Pancreas (tissue), 10 donors: ENCODE measurements at regions not wholly inside any gene's neighbourhood (a gene's known extent, or its start where the extent isn't known, plus 50 kb on each side); places are given as distances from the start of the nearest gene placed in this dataset.

Experiments used
- ATAC-seq, 4 donors: fragments of 200-7000 bp; cut with Tn5 transposase; one replicate each; pipeline versions ENCODE4 v1.8.0 to v1.9.1; 2020; ENCODE audit warnings: mild to moderate bottlenecking in 4 of 4, moderate library complexity in 4 of 4
- DNase-seq, 6 donors: peaks; one replicate each; pipeline ENCODE4 v3.0.0-alpha.2; 2020
- FAIRE-seq: peaks from 2 replicates; lab custom pipeline; 2012; peaks lifted over from hg19 to GRCh38; lab: Jason Lieb, UNC
- H3K27ac ChIP-seq, 4 donors: fragments of 200-600 bp; sonication (generic); 1 replicate in 3 of 4; 2 replicates in 1 of 4; pipeline versions ENCODE4 v1.5.0 to v1.8.0; 2020
- H3K27me3 ChIP-seq, 4 donors: fragments of 200-600 bp; one replicate each; pipeline ENCODE4 v1.8.0; 2021
- H3K36me3 ChIP-seq, 3 donors: fragments of 200-600 bp; sonication (generic) in 1 of 3; one replicate each; pipeline versions ENCODE4 v1.5.0 to v1.8.0; 2020 to 2021
- H3K4me1 ChIP-seq, 3 donors: fragments of 200-600 bp; one replicate each; pipeline ENCODE4 v1.8.0; 2021
- H3K4me3 ChIP-seq, 4 donors: fragments of 200-600 bp; sonication (generic) in 2 of 4; one replicate each; pipeline versions ENCODE4 v1.5.0 to v1.8.0; 2020 to 2021
- H3K9me3 ChIP-seq, 4 donors: fragments of 200-600 bp; one replicate each; pipeline ENCODE4 v1.8.0; 2021
- CTCF ChIP-seq, 4 donors: fragments of 200-600 bp; sonication (generic) in 3 of 4; IDR thresholded peaks; one replicate each; pipeline versions ENCODE4 v1.5.0 to v1.8.0; 2021; ENCODE audit warnings: antibody characterized with exemption in 4 of 4
- WGBS, 2 donors: extraction: QIAGEN DNeasy Blood & Tissue Kit; methylation state at CpG; one replicate each; pipeline ENCODE4 v1.1.7; 2013; 5-methylcytosine and 5-hydroxymethylcytosine counted together
- intact Hi-C, 3 donors: fragments of 100-400 bp; cut with DNase I; formaldehyde crosslinking; loops; one replicate each; pipeline versions ENCODE4 v1.11.1 to v1.14.2; 2022
- donor health status: healthy with polysubstance abuse.
- donor health status: DM: no; HTN: no; CAD: no; lungs with moderate emphysema.
- donor health status: DM: no; HTN: no; CAD: no.
- donor health status: control.
- donor health status: control.
- donor health status: Bipolar disorder and iron deficiency.
- donor health status: DM: yes; HTN: yes; CAD: no.
- donor health status: DM: no; HTN: no; CAD: no.
- donor health status: DM: no; HTN: no; CAD: no.
- donor health status: DM: yes; HTN: yes; CAD: no.

GRCh38 chrX:1925053-1925481, 310.2 kb downstream of the ASMT start:
- H3K36me3 ChIP-seq: no peaks in the 10 kb centered on the region
- no peak overlapping the region for H3K4me3 ChIP-seq
- H3K4me1 ChIP-seq: no peaks in the 10 kb centered on the region
- no peak overlapping the region for H3K27ac ChIP-seq
- DNase-seq (no peak), FAIRE-seq (no peak), ATAC-seq (no peak)
- WGBS, 2 donors: 26 to 30% methylated on average over 20 of the region's 20 CpGs
- TF ChIP-seq CTCF (IDR thresholded peaks at IDR 0.05): no peak
- no peaks in the 10 kb centered on the region for H3K9me3 ChIP-seq
- intact Hi-C loops: no loop called here
- no peaks in the 10 kb centered on the region for H3K27me3 ChIP-seq

DNA sequence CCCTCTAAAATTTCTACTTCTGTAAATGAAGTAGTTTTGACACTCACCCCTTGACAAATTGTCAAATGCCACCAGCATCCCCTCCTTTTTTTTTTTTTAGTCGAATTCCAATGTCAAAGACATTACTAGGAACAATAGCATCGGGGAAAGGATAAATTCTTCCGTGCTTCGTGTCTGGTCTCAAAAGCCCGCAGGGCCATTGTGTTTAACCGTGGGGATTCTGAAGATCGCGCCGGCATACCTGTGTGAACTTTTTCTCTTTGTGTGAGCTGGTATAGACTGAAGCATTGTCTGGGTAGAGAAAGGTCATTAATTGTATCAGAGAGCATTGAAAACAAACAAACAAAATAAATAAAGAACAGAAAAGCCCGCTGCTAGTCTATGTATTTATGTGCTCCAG, 313.9 kb downstream of the ASMT start:
- FAIRE-seq (no peak), DNase-seq (no peak), ATAC-seq (no peak)
- Histone ChIP-seq H3K4me3 (no peak overlapping the region), H3K4me1 (no peaks in the 10 kb centered on the region), H3K9me3 (no peaks in the 10 kb centered on the region), H3K36me3 (no peaks in the 10 kb centered on the region), H3K27ac (no peak overlapping the region), H3K27me3 (no peaks in the 10 kb centered on the region)
- no peak for TF ChIP-seq CTCF (IDR thresholded peaks at IDR 0.05)
- intact Hi-C loops: no loop called here
- WGBS, 2 donors: 86 to 89% methylated on average over 10 of the region's 10 CpGs

DNA sequence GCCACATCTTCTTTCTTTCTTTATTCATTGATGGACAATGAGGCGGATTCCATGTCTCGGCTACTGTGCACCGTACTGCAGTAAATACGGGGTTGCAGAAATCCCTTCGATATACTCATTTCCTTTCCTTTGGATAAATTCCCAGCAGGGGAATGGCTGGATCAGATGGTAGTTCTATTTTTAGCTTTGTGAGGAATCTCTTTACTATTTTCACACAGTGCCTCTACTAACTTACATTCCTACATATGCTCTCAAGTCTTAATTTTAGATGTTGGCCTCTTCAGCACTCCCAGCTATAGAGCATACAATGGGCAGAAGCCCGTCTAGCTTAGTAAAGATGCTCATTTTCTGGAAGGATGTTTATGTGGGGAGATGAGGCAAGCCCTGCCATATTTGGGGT, 317.4 kb downstream of the ASMT start:
- no peaks in the 10 kb centered on the region for H3K9me3 ChIP-seq
- intact Hi-C loops: no loop called here
- DNase-seq: no peak
- H3K4me3 ChIP-seq: no peak overlapping the region
- no peak for ATAC-seq
- no peak for FAIRE-seq
- no peaks in the 10 kb centered on the region for H3K36me3 ChIP-seq
- TF ChIP-seq CTCF (IDR thresholded peaks at IDR 0.05): no peak
- H3K27me3 ChIP-seq: no peaks in the 10 kb centered on the region
- no peak overlapping the region for H3K27ac ChIP-seq
- 74 to 82% methylated on average over 6 of the region's 6 CpGs for WGBS, 2 donors
- H3K4me1 ChIP-seq: no peaks in the 10 kb centered on the region

- DNase-seq (no peak), FAIRE-seq (no peak), ATAC-seq (no peak)
- Histone ChIP-seq H3K4me3 (no peak overlapping the region), H3K27me3 (no peaks in the 10 kb centered on the region), H3K27ac (no peak overlapping the region), H3K36me3 (no peaks in the 10 kb centered on the region), H3K4me1 (no peaks in the 10 kb centered on the region), H3K9me3 (no peaks in the 10 kb centered on the region)
- no peak for TF ChIP-seq CTCF (IDR thresholded peaks at IDR 0.05)
- 92 to 95% methylated on average over 9 of the region's 9 CpGs for WGBS, 2 donors
- intact Hi-C loops: no loop called here
Measured at GRCh38 chrX:1933964-1934363, 319.1 kb downstream of the ASMT start.

DNA sequence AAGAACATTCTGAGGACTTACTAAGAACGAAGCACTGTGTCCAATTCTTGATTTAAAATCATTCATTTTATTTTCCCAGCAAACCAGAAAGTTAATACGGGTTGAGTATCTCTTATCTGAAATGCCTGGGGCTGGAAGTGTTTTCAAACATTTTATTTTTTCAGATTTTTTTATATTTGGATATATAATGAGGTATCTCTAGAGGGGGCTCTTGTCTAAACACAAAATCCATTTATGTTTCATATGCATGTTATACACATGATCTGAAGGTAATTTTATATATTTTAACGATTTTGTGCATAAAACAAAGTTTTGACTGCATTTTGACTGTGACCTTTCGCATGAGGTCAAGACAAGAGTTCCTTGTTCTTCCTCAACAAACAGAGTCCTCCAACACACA, 320.9 kb downstream of the ASMT start:
- H3K27me3 ChIP-seq: no peaks in the 10 kb centered on the region
- intact Hi-C loops: no loop called here
- DNase-seq (no peak), ATAC-seq (no peak), FAIRE-seq (no peak)
- H3K36me3 ChIP-seq: no peaks in the 10 kb centered on the region
- no peak overlapping the region for H3K27ac ChIP-seq
- no peaks in the 10 kb centered on the region for H3K9me3 ChIP-seq
- H3K4me3 ChIP-seq: no peak overlapping the region
- no peak for TF ChIP-seq CTCF (IDR thresholded peaks at IDR 0.05)
- H3K4me1 ChIP-seq: no peaks in the 10 kb centered on the region
- WGBS, 2 donors: 60 to 68% methylated on average over 4 of the region's 4 CpGs
